Breast epithelium (tissue), 3 donors: ENCODE measurements at regions not wholly inside any gene's neighbourhood (a gene's known extent, or its start where the extent isn't known, plus 50 kb on each side); places are given as distances from the start of the nearest gene placed in this dataset.

Experiments
- CTCF ChIP-seq, 3 donors: fragments of 450-650 bp; IDR thresholded peaks; one replicate each; pipeline ENCODE4 v1.5.1; 2016 to 2017; ENCODE audit warnings: antibody characterized with exemption in 3 of 3, mild to moderate bottlenecking in 3 of 3, moderate library complexity in 3 of 3
- POLR2AphosphoS5 ChIP-seq, 3 donors: sonication (generic); formaldehyde crosslinking; IDR thresholded peaks; one replicate each; pipeline ENCODE4 v1.6.1; 2017; ENCODE audit warnings: antibody characterized with exemption in 3 of 3

GRCh38 chr3:72641072-72641471, 207.2 kb downstream of the SHQ1 start:
- TF ChIP-seq POLR2AphosphoS5 (IDR thresholded peaks at IDR 0.05) (no peak), CTCF (IDR thresholded peaks at IDR 0.05) (no peak)
